ENCODE measurements at regions not wholly inside any gene's neighbourhood (a gene's known extent, or its start where the extent isn't known, plus 50 kb on each side); places are given as distances from the start of the nearest gene placed in this dataset.

GRCh38 chr13:47294691-47295090 lies 397.8 kb upstream of the HTR2A start:
- TF ChIP-seq EZH2 (IDR thresholded peaks at IDR 0.05; ENCODE audit: borderline replicate concordance, insufficient read depth, low read depth, low read length, poor library complexity, severe bottlenecking) (no peak), CTCF (IDR thresholded peaks at IDR 0.05) (no peak)

All from B cell (primary cell).